Activated gamma-delta T cell treated with Interleukin-2 at 50 U/mL for 16 hours (primary cell): ENCODE measurements at regions not wholly inside any gene's neighbourhood (a gene's known extent, or its start where the extent isn't known, plus 50 kb on each side); places are given as distances from the start of the nearest gene placed in this dataset.

Experiments
- DNase-seq: peaks from one replicate; pipeline ENCODE4 v3.0.0-alpha.2; 2020

- no peak for DNase-seq
These were observed 600.6 kb downstream of the BUD13 start for GRCh38 chr11:116172156-116172555.

- DNase-seq: no peak
These were observed 601.3 kb downstream of the BUD13 start for GRCh38 chr11:116171271-116172140.

DNA sequence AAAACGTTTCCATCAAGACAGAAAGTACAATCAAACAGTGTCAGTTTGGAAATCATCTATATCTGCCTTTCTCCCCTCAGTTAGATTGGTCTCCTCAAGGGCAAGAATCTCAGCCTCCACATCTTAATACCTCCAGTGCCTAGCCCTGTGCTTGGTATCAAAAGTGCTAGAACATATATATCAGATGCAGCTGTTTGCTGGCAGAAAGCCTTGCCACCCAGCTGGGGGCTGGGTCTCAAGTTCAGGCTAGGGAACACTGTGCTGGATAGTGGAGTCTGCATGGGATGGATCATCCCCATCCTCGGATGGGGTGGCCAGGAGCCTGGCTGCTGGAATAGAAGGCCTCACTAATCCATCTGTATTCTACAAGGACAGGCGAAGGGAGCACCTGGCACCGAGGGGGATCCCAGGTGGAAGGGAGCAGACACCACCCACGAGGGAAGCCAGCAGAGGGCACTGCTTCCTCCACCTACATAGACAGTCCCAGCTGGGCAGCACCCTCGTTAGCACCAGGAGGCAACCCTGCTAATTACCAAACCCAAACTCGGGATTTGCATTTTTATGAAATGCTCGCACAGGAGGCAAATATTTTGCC is 602.2 kb downstream of the BUD13 start:
- no peak for DNase-seq

GRCh38 chr11:116169776-116170175 is 603.0 kb downstream of the BUD13 start:
- DNase-seq: no peak

GRCh38 chr11:116168459-116168787 is 604.4 kb downstream of the BUD13 start:
- DNase-seq: no peak

DNA sequence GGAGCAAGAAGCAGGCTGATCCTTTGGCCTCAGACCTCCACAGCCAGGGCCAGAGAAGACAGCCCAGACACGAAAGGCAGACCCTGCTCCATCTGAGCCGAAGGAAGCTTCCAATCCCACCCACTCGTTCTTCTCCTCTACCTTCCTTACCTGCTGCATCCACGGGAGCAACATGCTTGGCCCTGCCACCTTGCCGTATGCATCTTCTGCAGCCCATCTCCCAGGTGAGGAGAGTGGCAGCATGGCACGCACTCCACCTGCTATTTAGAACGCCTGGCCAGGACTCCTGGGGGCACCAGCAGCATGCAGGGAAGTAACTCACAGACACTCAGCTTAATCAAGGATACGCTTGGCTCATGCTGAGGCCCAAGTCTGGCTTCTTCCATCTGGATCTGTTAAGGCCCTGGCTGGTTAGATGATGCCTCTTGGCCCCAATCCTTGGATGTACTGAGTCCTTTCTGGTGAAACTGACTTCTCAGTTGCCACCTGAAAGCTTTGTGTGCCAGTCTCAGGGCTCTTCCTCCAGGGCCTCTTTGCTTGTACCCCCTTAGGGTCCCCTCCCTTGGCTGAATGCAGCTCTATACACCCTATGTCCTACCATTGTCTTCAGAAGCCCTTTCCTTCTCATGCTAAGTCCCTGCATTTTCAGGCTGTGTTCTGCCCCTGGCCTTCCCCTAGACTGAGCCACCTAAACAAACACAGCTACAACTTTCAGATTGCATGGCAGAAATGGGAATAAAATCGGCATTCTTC is 604.9 kb downstream of the BUD13 start:
- DNase-seq: no peak

DNA sequence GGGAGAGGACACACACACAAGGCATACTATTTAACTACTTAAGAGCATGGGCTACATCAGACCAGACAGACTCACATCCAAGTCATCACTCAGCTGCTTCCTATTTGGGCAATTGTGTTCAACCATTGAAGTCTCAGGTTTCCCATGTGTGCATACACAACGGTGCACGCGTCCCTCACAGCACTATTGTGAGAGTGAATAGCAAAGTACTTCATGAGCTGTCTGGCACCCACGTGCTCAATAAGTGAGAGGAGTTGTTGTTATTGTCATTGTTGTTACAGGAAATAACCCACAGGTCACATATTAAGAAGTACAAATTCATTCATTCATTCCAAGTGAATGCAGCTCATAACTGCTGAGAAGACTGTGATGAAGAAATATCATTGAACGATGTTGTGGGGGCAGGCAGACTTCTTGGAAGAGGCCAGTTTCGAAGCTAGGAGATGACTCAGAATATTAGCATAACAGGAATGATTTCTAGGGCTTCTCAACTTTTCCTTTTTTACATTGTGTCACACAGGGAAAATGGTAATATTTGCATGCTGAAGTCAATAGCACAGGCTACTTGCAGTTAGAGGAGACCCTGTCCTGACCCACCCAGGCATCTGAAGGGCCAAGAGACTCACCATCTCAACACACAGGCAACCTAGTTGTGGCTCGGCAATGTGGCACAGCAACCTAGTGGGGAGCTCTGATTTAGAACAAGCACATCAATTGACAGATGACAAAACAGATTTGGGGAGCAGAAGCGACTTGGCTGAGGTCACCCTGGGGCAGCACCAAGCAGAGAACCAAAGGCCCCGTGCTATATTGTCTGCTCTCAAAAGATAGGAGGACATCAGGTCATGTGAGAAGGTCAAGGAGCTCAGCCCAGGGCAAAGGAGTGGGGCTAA is 606.0 kb downstream of the BUD13 start:
- DNase-seq: no peak

DNA sequence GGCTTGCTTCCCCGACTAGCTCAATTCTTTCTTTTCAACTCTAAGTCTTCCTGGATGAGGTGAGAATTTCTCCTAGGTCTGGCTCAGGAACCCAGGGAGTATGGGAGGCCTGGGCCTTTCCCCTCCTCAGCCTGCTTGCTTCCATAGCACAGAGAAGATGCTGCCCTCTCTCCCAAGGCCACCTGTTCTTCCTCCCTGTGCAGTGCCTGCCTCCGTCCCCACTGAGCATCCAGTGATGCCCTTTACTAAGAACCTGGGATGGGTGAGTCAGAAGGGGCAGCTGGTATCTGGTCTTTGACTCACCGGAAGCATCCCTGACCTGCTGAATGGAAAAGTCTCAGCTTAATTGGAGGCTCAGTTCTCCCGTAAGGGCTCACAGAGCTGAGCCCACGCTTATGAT is 607.9 kb downstream of the BUD13 start:
- DNase-seq: no peak

GRCh38 chr11:116162886-116163230 is 609.9 kb downstream of the BUD13 start:
- no peak for DNase-seq

DNA sequence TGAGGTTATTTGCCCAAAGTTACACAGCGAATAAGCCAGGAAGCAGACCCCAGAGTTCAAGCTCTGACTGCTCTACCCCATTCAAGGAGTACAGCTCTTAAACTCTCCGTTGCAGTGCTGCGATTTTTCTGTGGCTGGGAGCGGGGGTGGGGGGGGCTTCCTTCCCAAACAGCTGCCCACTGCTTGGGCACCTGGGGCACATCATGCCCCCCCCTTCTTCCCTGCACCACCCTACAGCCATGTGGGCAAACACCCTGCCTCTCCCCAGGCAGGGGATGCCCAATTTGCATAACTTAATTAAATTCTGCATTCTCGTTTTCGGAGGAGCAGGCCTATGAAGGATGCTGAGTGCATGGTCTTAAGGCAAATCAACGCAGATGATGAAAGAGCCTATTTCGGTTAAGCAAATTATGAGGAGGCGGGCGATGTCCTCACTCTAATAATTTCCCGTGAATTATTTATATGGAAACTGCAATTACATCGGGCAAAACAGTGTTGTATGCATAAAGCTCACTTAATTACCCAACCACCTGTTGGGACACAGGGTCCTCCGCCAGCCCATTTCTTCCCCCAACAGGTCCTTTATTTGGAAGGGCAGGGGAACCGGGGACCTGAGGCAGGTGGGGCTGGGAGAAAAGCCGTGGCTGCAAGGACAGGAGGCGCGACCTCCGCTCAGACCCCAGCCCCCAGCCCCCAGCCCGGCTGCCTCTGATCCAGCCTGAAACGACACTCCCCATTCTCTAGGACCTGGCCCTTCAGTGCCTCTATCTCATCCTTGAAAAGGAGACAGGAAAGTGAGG is 610.5 kb downstream of the BUD13 start:
- DNase-seq: no peak

- no peak for DNase-seq
These were observed 624.1 kb downstream of the BUD13 start for GRCh38 chr11:116148645-116149044.

GRCh38 chr11:116148056-116148455 is 624.7 kb downstream of the BUD13 start:
- no peak for DNase-seq

DNA sequence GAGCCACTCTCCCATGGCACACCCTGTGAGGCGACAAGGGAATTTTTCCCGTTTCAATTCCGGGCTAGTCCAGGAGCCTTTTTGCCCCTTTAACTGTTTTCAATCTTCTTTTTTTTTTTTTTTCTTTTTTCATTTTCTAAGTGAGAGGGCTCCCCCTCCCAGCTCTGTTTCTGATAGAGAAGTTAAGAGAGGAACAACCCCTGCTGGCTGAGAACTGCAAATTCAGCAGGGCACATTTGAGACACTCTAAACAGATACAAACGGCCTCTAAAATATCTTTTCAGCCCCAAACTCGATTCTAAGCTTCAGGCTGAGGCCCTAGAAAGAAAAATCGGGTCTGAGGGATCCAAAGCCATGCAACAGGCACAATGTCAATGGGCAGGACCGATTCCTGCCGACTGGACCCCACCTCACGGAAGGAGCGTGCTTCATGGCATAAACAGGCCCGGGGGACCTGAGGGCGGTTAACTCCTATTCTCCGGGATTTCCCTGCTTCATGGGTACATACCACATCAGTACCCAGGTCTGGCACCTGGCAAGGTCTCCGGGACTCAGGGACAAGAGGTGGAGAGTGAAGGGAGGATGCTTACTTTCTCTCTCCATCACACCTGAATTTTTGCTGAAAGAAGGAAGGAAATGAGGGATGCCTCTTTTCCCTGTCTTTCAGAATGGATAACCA is 627.5 kb downstream of the BUD13 start:
- DNase-seq: no peak

DNA sequence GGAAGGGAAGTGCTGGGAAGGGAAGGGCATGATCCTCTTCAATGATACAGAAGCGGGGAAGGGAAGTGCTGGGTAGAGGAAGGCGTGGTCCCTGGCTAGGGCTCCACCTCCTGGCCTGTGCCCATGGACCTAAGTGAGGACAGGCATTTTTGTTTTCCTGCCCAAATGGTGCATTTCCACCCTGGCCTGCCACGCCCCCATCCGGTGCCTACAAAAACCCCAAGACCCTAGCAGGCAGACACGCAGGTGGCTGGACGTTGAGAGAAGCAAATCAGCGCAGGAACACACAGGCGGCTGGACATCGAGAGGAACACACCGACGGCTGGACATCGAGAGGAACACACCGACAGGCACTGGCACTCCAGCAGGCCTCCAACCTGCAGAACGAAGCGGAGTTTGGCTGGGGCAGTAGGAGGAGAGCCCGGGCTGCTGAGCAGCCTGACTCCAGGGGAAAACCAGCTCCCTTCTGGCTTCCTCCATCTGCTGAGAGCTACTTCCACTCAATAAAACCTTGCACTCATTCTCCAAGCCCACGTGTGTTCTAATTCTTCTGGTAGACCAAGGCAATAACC is 628.3 kb downstream of the BUD13 start:
- no peak for DNase-seq

DNA sequence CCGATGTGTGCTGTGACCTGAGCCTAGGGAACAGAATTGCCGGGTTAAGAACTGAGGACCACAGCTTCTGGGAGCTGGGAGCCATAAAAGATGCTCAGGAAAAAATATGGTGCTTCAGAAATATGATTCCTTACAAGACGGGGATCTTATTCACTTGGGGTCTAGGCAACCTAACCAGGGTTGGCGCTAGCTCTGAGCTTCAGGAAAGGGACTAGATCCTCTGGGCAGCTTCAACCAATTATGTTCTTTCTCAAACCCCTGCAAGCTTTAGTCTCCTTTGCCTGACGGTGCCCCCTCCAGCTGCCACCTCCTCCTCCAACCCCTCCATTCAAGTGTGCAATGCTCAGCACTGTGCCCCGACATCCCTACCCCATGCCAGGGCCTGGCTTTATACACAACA is 634.1 kb upstream of the CADM1 start:
- no peak for DNase-seq

- no peak for DNase-seq
These were observed 633.5 kb upstream of the CADM1 start for GRCh38 chr11:116137753-116138152.

- no peak for DNase-seq
These were observed 632.9 kb upstream of the CADM1 start for GRCh38 chr11:116136987-116137674.

GRCh38 chr11:116135891-116136290 is 631.7 kb upstream of the CADM1 start:
- DNase-seq: no peak

- no peak for DNase-seq
These were observed 630.2 kb upstream of the CADM1 start for GRCh38 chr11:116134450-116134849.

DNA sequence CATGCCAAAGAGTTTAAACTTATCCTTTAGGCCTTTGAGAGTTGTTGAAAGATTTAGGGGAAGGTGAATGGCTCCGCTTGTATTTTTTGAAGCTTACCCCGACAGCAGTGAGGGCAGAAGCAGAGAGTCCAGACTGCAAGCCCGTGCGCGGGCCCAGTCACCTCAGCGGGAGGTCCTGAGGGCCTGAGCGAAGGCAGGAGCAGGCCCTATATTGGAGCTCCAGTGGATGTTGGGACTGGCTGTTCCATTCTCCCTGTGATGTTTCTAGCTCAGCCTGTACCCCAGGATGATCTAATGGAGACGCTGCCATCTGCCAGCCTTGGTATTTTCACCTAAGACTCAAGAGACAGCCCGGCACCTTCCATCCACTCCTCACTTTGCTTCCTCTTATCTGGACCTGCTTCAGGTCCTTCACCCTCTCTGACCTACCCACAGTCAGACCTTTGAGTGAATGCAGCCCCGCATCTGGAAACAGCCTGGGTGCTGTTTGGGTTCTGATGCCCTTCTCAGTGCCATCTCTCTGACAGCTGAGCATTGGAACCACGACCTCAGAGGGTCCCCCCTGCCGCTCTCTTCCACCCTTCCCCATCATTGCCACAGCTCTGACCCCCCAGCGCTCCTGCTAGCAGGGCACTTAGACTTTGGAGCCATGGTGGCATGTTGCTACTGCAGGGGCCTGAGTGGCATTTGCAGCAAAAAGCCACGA is 628.2 kb upstream of the CADM1 start:
- DNase-seq: no peak
